Testis (tissue), 2 donors: ENCODE measurements at regions not wholly inside any gene's neighbourhood (a gene's known extent, or its start where the extent isn't known, plus 50 kb on each side); places are given as distances from the start of the nearest gene placed in this dataset.

Experiments
- POLR2A ChIP-seq: fragments of 450-650 bp; IDR thresholded peaks from one replicate; pipeline ENCODE4 v1.6.1; 2017; ENCODE audit warnings: antibody characterized with exemption, mild to moderate bottlenecking, moderate library complexity
- TF ChIP-seq, protein P1 (sequence below), 3 experiments: fragments of 450-650 bp in 2 of 3; fragments of 200-600 bp in 1 of 3; sonication (generic) in 1 of 3; IDR thresholded peaks; one replicate each; pipeline ENCODE4 v1.5.1; 2016 to 2019; ENCODE audit warnings: antibody characterized with exemption in 3 of 3, mild to moderate bottlenecking in 2 of 3, moderate library complexity in 1 of 3

DNA sequence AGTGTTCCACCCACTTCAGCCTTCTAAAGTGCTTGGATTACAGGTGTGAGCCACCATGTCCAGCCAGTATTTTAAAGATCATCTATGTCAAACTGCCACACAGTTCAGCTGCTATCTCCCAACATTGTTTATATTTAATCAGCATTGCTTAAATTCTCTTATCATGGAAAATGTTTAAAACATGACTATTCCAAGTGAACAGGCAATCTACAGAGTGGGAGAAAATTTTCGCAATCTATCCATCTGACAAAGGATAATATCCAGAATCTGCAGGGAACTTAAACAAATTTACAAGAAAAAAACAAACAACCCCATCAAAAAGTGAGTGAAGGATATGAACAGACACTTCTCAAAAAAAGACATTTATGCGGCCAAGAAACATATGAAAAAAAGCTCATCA lies 69.4 kb upstream of the NAV3 start:
- TF ChIP-seq, protein P1, sequence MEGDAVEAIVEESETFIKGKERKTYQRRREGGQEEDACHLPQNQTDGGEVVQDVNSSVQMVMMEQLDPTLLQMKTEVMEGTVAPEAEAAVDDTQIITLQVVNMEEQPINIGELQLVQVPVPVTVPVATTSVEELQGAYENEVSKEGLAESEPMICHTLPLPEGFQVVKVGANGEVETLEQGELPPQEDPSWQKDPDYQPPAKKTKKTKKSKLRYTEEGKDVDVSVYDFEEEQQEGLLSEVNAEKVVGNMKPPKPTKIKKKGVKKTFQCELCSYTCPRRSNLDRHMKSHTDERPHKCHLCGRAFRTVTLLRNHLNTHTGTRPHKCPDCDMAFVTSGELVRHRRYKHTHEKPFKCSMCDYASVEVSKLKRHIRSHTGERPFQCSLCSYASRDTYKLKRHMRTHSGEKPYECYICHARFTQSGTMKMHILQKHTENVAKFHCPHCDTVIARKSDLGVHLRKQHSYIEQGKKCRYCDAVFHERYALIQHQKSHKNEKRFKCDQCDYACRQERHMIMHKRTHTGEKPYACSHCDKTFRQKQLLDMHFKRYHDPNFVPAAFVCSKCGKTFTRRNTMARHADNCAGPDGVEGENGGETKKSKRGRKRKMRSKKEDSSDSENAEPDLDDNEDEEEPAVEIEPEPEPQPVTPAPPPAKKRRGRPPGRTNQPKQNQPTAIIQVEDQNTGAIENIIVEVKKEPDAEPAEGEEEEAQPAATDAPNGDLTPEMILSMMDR (IDR thresholded peaks at IDR 0.05) = no peak
- no peak for TF ChIP-seq POLR2A
